ENCODE measurements at regions not wholly inside any gene's neighbourhood (a gene's known extent, or its start where the extent isn't known, plus 50 kb on each side); places are given as distances from the start of the nearest gene placed in this dataset.

GRCh38 chr14:82915381-82915780, 1381.7 kb upstream of the SEL1L start:
- CTCF ChIA-PET: no interaction called here
- Mint-ChIP-seq H3K9me3 (peaks cover 10% of the 10 kb centered on the region; the same call in 1 of the 2 replicates), H3K36me3 (no peaks in the 10 kb centered on the region), H3K27me3 (ENCODE audit: low read depth) (no peaks in the 10 kb centered on the region), H3K4me3 (no peak overlapping the region), H3K27ac (no peak overlapping the region), H3K4me1 (peaks cover 4% of the 10 kb centered on the region)
- DNase-seq (ENCODE audit: low spot score): no peak
- POLR2A ChIA-PET: no interaction called here
- no peak for ATAC-seq
- no peak for TF ChIP-seq ZNF121 (CRISPR knock-in tag; IDR thresholded peaks at IDR 0.05)
- TF ChIP-seq ETV6 (CRISPR knock-in tag; IDR thresholded peaks at IDR 0.05): no peak
- no peak for TF ChIP-seq TP53 (CRISPR knock-in tag; IDR thresholded peaks at IDR 0.05)
- TF ChIP-seq ELF4 (CRISPR knock-in tag; IDR thresholded peaks at IDR 0.05; ENCODE audit: low read depth): no peak
- TF ChIP-seq, protein P1, sequence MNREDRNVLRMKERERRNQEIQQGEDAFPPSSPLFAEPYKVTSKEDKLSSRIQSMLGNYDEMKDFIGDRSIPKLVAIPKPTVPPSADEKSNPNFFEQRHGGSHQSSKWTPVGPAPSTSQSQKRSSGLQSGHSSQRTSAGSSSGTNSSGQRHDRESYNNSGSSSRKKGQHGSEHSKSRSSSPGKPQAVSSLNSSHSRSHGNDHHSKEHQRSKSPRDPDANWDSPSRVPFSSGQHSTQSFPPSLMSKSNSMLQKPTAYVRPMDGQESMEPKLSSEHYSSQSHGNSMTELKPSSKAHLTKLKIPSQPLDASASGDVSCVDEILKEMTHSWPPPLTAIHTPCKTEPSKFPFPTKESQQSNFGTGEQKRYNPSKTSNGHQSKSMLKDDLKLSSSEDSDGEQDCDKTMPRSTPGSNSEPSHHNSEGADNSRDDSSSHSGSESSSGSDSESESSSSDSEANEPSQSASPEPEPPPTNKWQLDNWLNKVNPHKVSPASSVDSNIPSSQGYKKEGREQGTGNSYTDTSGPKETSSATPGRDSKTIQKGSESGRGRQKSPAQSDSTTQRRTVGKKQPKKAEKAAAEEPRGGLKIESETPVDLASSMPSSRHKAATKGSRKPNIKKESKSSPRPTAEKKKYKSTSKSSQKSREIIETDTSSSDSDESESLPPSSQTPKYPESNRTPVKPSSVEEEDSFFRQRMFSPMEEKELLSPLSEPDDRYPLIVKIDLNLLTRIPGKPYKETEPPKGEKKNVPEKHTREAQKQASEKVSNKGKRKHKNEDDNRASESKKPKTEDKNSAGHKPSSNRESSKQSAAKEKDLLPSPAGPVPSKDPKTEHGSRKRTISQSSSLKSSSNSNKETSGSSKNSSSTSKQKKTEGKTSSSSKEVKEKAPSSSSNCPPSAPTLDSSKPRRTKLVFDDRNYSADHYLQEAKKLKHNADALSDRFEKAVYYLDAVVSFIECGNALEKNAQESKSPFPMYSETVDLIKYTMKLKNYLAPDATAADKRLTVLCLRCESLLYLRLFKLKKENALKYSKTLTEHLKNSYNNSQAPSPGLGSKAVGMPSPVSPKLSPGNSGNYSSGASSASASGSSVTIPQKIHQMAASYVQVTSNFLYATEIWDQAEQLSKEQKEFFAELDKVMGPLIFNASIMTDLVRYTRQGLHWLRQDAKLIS (CRISPR knock-in tag; IDR thresholded peaks at IDR 0.05; ENCODE audit: borderline replicate concordance): no peak
- TF ChIP-seq ZMAT4 (CRISPR knock-in tag; IDR thresholded peaks at IDR 0.05): no peak
- TF ChIP-seq, protein P2, sequence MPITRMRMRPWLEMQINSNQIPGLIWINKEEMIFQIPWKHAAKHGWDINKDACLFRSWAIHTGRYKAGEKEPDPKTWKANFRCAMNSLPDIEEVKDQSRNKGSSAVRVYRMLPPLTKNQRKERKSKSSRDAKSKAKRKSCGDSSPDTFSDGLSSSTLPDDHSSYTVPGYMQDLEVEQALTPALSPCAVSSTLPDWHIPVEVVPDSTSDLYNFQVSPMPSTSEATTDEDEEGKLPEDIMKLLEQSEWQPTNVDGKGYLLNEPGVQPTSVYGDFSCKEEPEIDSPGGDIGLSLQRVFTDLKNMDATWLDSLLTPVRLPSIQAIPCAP (CRISPR knock-in tag; IDR thresholded peaks at IDR 0.05): no peak

GRCh38 chr14:82935691-82936090, 1402.0 kb upstream of the SEL1L start:
- POLR2A ChIA-PET: no interaction called here
- CTCF ChIA-PET: no interaction called here
- no peak overlapping the region for H3K4me3 Mint-ChIP-seq

More at GRCh38 chr14:82935691-82936090, 1402.0 kb upstream of the SEL1L start:
- H3K4me1 Mint-ChIP-seq: no peaks in the 10 kb centered on the region
- no peak overlapping the region for H3K27ac Mint-ChIP-seq
- no peaks in the 10 kb centered on the region for H3K27me3 Mint-ChIP-seq (ENCODE audit: low read depth)
- peaks cover 8% of the 10 kb centered on the region; the same call in 1 of the 2 replicates for H3K9me3 Mint-ChIP-seq
- no peak for DNase-seq (ENCODE audit: low spot score)
- no peak for ATAC-seq
- no peaks in the 10 kb centered on the region for H3K36me3 Mint-ChIP-seq
- TF ChIP-seq GTF2I (CRISPR knock-in tag; conservative IDR thresholded peaks at IDR 0.05): no peak
- TF ChIP-seq FOXP1 (CRISPR knock-in tag; IDR thresholded peaks at IDR 0.05; ENCODE audit: borderline replicate concordance): no peak
- no peak for TF ChIP-seq ARID4B (CRISPR knock-in tag; IDR thresholded peaks at IDR 0.05; ENCODE audit: borderline replicate concordance)
- TF ChIP-seq ATF3 (CRISPR knock-in tag; conservative IDR thresholded peaks at IDR 0.05): no peak
- no peak for TF ChIP-seq ZBTB21 (CRISPR knock-in tag; IDR thresholded peaks at IDR 0.05; ENCODE audit: borderline replicate concordance)
- TF ChIP-seq ELF4 (CRISPR knock-in tag; IDR thresholded peaks at IDR 0.05; ENCODE audit: low read depth): no peak

All from WTC11 (cell line).